GM19468 (cell line): ENCODE measurements at regions not wholly inside any gene's neighbourhood (a gene's known extent, or its start where the extent isn't known, plus 50 kb on each side); places are given as distances from the start of the nearest gene placed in this dataset.

Source experiments
- ATAC-seq: cut with Tn5 transposase; IDR thresholded peaks from one replicate; pipeline ENCODE4 v1.9.1; 2021; ENCODE audit warnings: mild to moderate bottlenecking, moderate library complexity, moderate number of reproducible peaks; ENCODE audit not compliant: unreplicated experiment; ENCODE audit errors: extremely low read depth

DNA sequence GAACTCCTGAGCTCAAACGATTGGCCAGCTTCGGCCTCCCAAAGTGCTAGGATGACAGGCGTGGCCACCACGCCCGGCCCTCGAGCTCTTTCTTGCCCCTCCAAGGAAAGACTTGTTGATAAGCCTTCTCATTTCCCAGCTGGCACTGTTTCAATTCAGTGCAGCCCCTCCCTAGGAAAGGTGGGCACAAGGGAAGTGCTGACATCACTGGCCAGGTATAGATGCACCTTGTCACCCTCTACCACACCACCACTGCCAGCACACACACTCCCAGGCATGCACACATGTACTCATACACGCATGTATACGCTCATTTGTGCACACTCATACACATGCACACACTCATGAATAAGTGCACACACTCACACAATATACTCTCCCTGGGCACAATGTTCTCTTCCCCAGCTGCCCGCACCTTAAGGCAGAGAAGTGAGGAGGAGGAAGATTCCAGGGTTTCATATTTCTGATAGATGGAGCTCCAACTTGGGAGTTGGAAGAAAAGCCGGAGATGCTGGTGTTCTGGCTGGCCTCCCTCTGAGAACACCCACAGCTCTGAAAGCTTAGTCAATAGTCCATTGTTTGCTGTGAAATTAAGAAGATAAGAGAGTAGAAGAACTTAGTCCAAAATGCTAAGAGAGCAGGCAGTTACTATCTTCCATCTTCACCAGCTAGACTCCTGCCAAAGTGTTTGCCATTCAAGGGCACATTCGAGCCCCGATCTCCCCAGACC lies 196.7 kb downstream of the FOXO1 start:
- no peak for ATAC-seq

DNA sequence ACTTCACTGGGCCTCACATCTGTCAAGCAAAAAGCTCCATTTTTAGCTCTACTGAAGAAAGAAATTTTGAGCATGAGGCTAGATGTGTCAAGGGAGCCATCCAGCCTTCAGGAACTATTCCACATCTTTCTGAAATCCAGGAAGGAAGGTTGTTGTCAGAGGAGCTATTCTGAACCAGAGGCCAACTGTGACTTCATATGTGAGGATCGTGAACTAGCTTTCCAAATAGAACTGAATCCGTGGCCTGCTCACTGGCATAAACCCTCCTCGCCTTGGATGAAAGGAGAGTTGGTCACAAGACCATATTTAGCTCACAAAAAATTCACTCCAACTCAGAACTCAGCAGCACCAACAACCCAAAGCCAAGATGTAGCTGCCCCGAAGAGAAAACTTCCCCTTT lies 195.8 kb downstream of the FOXO1 start:
- no peak for ATAC-seq

DNA sequence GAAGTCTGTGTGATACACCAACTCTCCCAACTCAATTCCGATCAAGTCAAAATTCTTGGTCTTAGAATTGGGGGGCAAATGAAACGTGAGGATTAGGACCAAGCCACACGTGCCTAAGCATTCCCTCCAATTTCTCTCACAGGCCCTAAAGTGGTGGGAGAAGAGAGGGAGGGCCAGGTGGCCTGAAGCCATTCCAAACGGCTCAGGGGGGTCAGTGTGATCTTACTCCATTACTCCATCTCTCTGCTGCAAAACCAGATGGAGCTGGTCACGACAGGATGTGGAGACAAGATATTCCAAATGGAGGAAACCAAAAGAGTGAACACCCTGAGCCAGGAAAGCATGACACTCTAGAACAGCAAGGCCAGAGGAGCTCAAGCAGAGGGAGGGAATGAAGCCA lies 195.4 kb downstream of the FOXO1 start:
- no peak for ATAC-seq

DNA sequence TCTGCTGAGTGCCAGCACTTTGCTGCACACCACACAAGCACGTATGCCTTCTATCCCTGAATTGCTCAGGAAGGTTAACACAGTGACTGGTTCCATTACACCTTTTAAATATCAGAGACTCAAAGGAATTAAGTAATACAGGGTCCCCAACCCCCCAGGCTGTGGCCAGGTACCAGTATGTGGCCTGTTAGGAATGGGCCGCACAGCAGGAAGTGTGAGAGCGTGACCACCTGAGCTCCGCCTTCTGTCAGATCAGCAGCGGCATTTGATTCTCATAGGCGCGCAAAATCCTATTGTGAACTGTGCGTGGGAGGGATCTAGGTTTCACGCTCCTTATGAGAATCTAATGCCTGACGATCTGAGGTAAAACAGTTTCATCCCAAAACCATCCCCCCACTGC lies 194.5 kb downstream of the FOXO1 start:
- ATAC-seq: no peak

DNA sequence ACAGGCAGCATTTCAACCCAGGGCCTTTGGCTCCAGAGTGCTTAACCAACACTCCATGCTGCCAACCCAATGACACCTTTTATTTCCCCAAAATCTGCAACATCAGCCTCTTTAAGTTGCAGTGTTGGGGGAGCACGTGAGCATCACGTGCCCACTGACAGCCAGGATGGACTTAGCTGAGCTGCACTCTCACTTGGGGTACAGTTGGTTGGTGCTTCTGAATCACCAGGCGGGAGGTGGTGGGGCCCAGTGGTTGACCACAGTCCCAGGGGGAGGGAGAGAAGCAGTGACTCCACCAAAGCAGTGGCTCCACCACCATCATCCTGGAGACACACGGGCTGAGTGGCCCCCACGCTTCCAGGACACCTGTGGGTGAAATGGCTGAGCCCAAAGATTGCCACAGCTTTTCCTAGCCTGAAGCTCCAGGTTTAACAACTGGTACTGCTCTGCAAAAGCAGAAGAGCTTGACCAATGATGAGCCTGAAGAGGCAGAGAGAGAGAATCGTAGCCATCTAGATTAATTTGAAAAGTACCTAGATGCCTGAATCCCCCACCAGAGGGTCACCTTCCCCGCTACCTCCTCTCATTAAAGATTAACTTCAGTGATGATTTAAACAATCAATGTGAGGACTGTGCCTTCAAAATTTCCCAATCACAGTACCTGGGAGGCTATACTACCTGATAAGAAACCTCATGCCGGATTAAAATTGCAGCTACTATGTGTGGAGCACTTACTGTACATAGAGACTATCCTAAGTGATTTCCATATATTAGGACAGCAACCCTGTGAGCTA lies 193.8 kb downstream of the FOXO1 start:
- no peak for ATAC-seq

DNA sequence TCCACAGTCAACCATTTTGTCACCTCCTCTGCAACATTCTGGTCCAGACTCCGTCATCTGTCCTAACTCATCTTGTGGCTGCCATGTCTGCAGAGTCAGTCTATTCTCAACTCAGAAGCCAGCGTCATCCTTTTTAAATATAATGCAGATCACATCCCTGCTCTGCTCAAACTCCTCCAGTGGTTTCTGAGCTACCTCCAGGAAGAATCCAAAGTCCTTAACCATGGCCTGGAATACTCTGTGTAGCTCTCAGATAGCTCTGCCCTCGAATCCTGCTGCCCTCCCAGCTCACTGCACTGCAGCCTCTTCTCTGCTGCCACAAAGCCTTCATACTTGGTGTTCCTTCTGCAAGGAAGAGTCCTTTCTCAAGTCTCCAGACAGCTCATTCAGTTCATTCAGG lies 190.8 kb downstream of the FOXO1 start:
- no peak for ATAC-seq

DNA sequence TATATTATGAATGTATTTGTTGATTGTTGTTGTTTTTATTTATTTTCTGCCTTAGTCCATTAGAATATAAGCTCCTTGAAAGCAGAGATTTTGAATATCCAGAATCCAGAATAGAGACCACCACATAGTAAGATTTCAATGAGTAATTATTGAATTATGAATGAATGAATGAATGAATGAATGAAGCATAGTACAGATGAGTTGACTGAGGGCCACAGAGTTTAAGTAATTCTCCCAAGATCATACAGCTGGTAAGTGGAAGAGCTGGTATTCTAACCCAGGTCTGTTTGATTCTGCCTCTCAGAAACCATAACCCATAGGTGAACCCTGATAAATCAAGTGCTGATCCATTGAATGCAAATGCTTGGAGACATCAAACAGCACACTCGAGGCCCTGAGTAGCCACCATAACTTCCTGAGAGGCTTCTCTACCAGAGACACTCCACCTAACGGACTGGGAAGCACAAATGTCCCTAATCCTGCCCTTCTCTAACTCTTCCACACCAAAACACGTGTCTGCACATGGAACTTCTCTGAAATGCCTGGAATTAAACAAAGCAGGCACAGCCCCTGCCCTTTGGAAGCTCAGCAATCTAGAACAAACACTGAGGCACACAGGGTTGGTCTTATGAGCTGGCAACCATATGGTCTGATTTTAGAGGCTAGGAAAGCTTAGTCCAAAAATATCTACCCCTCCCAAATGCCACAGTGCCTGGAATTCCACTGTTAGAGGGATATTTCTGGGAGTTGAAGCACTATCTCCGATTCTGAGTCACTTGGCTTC lies 190.1 kb downstream of the FOXO1 start:
- ATAC-seq: no peak

DNA sequence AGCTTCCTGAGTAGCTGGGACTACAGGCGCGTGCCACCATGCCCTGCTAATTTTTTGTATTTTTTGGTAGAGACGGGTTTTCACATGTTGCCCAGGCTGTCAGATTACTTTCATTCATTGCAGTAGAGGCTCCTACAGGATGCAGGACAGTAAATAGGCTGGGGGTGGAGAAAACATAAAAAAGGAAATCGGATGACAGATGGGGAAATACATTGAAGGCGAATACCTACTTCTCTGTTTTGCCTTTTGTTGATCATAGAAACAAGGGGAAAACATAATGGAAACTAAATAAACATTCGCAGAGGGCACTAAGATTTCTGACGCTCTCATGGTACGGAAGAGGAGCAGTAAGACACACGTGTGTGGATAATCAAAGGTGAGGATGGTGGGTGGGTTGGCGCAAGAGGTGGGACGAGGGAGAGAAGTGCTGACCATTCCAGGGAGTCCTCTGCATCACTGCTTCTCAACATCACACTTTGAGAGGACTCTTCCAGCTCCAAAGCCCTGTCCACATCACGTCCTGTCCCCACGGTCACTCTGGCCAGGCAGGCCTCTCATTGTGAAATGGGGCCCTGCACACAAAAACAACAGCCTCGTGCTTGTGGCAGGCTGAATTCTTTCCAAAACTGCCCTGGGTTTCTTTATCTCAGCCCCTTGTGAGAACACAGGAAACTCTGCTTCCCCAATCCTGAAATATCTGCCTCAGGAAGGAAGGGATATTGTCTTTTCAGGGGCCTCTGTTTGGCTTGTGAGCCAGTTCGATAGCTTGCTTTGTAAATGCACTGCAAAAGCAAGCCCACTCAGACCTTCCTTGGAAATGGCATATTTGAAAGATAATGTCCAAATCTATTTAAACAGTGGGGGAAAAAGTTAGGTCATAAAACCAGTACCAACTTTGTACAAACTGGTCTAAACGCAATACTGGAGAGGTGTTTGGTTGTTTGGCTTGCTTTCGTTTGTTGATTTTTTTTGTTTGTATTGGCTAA lies 188.5 kb downstream of the FOXO1 start:
- ATAC-seq: no peak

DNA sequence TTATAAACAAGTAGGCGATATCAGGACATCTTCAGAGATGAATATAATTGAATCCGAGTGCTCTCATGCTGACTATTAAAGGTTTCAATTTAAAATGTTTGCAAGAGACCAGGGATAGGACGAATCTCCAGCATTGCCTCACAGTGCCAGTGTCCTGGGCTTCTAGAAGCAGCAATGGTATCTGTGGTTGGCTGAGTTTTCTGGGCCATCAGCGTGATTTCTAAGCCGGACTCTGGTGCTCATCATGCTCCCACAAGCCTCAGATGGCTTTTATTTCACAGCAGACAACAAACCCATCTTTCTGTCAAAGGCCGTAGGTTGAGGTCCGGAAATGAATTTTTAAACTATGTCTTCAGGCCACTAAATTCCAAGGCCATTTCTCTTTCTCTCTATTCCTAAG lies 187.7 kb downstream of the FOXO1 start:
- no peak for ATAC-seq

DNA sequence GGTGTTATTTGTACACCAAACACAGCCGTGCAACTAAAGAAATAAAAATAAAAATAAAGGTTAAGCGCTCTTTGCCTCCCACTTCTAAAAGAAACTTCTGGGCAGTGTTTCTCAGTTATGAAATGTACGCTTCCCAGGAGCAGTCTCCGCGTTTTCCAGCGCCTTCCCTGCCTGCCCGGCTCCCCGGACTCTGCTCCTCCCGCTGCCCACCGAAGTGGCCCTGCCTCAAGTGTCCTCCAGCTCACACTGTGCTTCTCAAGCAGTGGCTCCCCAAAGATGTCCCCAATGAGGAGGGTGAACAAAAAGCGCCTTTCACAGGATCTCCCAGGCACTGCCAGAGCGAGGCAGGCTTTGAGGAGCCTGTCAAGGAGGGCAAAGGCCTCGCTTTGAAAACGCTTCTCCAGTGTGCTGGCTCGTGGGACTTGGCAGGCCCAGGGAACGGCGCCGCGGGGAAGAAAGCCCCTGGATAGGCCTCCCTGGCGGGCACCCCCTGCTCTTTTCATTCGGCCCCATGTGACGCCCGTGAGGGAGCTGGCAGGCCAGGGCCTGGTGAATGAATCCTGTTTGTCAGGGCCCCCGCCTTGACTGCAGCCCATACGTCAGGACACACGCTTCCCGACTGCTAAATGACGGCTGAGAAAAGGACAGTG lies 187.1 kb downstream of the FOXO1 start:
- ATAC-seq: no peak

DNA sequence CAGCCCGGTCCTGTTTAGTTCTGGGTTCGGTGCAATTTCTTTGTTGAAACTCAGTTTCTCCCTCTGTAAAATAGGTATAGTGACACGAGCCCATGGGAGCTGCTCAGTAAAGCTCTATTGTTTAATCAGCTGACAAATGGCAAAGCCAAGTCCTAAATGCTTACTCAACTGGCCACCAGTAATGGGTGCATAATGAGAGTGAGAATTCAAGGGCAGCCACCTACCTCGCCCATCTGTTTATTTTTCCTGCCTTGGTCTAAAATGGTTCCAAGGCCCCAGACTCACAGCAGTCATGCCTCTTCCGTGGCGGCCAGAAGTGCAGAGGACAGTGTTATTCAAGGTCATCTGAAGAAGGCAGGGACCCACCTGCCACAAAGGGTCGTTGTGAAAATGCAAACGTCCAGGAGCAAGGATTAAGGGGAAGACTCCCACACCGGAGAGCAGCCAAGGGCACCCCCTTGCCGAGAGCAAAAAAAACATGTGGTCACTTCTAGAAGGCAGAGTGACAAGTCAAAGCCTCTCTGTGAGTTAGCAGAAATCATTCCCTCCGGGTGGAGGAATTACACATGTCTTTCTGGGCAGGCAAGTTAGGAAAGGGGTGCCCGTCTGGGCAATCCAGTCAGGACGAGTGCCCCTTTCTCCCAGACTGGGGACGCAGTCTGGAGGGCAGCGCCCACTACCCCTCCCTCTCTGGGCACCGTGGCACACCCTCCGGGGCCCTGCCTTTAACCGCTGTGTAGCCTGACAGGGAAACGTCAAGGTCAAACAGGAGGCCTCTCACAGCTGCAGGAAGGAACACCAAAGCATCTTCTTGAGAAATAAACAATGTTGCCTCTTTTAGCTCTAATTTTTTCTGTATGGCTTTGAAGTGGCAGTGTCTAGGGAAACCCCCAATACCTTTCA lies 186.2 kb downstream of the FOXO1 start:
- no peak for ATAC-seq

DNA sequence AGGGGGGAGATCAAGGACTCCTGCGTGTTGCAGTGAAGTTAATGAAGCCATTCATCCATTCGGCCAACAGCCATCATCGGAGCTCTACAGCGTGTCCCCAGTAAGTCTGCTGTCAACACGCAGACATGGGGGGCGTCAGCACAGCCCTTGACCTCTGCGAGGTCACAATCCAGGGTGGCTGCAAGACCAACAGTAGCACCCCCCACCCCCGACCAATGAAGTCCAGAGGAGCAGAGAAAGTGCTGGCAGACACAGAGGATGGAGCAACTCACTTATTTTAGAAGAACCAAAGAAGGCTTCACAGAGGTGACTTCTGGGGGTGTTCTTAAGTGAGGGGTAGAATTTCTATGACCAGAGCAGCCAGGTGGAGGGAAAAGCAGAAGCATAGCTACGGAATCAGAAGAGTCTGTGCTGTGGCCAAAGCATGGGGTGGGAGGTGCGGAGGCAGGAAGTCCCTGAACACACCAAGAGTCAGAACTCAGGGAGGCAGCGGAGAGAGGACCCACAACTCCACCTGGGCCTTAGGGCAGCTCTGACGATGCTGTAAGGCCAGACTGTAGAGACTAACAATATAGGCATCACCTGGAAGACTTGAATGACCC lies 185.4 kb downstream of the FOXO1 start:
- ATAC-seq: no peak

DNA sequence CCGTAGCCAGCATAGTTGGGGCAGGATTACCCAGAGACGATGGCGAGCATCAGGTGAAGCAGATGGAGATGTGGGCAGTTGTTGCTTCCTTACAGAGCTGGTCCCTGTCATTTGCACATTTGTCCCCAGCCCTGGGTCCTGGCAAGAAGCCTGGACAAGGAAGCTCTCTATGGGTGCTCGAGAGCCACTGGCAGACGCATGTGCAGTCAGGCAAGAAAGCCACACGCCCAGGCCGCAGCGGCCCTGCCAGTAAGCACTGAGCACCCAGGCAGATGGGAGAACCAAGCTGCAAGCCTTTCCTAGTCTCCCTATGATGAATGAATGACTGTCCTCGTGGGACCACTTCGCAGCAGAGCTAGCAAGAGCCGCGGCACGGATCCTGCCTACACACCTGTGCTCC lies 182.8 kb downstream of the FOXO1 start:
- no peak for ATAC-seq

DNA sequence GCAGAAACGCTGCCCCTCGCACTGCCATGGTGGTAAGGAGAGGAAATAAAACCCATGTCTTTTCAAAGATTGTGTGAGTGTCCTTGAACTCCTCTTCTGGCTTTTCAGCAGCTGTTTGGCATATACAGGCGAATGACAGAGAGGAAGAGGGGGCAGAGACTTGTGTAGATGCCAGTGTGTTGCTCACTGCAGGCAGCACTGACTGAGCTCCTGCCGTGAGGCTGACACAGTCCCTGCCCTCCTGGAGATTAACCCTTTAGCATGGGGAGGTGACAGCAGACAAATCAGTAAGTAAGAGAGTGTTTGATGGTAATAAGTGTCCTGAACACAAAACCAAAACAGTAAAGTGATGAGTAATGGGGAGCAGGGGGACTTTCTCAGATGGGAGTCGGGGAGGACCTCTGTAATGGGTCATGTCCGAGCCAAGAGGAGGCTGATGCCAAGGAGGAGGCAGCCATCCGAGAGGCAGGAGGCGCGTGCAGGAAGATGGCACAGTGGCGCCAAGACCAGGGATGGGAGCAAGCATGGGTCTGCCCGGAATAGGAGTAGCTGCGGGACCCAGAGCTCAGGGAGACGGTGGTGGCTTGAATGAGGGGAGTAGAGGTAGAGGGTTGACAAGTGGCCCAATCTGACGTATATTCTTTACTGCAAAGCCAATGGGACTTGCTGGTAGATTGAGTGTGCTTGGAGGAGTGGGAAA lies 182.2 kb downstream of the FOXO1 start:
- no peak for ATAC-seq

DNA sequence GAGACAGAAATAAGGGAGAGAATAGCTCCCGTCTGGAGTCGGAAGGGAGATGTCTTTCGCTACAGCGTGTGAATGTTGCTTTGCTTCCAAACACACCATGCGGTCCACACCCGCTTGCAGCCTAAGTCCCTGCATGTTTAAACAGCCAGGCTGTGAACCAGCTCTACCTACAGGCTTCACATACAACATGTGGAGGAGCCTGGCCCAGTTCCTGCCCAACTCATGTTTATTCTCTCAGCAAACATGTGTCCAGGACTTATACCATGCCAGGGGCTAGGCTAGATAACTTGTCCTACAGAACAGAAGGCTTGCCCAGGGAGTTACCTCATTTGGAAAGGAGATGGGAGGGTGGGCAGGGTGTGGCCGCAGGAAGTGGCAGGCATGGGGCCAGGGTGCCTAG lies 181.5 kb downstream of the FOXO1 start:
- no peak for ATAC-seq

DNA sequence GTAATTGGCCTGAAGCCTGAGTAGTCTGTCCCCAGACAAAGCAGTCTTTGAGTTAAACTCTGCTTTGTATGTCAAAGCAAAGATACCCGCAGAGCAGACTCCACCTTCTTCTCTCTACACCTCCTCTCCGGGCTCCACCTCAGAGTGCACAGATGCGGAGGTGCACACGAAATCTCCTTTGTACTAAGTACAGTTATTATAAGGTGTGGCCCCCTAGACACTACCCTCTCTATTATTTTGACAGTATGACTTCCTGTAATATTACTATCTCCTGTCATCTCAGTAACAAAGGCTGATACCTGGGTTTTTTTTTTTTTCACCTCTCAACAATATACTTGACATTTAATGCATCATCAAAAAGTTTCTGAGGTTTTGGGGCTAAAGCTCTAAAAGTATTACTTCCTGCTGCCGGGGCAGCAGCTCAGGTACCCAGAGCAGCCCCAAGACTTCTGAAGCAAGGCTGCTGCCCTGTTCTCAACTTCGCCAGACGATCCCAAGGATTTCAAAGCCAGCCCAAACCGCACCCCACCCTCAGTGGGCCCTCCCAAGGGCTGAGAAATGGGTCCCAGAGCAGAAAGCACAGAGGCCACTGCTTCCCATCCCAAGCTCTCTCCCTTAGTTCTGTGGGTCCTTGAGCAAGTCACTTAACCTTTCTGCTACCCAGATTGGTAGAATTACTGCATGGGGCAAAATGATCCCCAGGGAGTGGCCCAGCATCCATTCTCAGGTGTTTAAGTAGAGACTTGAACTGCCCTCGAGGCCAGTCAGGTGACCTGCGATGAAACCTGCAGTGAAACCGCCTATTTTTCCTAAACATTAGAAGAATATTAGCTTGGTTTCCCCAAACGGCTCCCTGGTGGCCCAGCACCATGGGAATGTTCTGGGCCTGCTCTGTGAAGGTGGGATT lies 180.6 kb downstream of the FOXO1 start:
- ATAC-seq: peak; percentile 25
